Stimulated activated CD8-positive, alpha-beta memory T cell treated with anti-CD3 and anti-CD28 coated beads, Interleukin-2, amount 100 ng/mL, for 48 hours (primary cell): ENCODE measurements at regions not wholly inside any gene's neighbourhood (a gene's known extent, or its start where the extent isn't known, plus 50 kb on each side); places are given as distances from the start of the nearest gene placed in this dataset.
"Not testable (repeated sequence)": the region's sequence is repeated elsewhere in the genome, so short reads cannot be mapped to it uniquely, and the experiment has no call there.

Experiments
- DNase-seq, 2 donors: peaks; one replicate each; pipeline ENCODE4 v3.0.0-alpha.2; 2020; ENCODE audit warnings: low read depth in 2 of 2

DNA sequence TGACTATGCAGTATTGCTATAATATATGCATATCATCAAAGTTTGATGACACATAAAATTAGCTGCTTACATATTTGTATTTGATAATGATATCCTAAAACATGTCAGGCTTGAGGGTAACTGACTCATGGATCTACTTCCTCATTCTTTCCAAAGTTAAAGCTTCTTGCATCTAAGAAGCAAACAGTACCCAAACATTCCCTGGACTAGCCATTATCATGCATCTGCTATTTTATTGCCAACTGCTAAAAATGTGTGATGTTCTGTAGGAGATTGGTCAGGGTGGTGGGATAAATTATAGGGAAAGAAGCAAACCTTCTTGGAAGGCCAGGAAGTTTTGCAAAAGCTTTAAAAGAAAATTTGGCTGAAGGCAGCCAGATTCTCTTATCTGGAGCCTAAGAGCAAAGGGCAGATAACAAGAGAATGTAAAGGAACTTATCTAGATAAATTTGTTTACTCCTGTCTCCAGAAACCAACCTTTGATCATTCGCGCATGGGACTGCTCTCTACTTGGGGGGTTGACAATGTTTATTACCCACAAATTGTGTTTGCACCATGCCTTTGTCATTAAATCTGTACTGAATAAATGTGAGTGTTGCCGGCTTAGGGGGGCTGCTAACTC, 604.1 kb upstream of the TLE4 start:
- no peak for DNase-seq

DNA sequence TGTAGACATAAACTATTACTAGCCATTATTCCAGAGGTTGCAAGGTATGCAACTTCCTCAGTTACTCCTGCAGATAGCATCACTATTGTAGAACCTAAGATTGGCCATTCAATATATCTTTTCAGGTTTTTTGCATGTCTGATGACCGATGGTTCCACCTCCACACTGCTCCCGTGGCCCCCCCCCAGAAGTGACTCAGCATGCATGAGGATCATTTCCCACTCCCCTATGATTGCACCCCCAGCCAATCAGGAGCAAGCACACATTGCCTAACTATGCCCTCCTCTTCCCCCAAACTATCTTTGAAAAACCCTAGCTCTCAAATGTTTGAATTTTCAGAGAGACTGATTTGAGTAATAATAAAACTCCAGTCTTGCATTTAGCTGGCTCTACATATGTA, 601.4 kb upstream of the TLE4 start:
- DNase-seq, result no peak

DNA sequence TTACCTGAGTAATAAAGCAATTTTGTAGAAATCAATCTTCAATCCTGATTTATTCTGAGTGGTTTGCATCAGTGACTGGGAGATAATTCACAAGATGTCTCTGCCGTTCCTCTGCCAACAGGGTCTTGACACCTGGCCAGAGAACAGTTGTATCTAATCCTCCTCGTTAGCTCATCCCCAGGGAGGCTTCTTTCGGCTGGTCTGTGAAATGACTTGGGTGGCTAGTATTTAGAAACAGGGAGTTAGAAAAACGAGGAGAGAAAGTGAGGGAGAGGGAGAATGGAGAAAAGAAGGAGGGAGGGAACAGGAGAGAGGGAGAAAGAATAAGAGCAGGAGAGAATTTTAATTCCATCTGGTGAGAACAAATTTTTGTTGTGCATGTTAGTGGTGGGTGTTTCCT, 600.2 kb upstream of the TLE4 start:
- DNase-seq, result no peak

DNA sequence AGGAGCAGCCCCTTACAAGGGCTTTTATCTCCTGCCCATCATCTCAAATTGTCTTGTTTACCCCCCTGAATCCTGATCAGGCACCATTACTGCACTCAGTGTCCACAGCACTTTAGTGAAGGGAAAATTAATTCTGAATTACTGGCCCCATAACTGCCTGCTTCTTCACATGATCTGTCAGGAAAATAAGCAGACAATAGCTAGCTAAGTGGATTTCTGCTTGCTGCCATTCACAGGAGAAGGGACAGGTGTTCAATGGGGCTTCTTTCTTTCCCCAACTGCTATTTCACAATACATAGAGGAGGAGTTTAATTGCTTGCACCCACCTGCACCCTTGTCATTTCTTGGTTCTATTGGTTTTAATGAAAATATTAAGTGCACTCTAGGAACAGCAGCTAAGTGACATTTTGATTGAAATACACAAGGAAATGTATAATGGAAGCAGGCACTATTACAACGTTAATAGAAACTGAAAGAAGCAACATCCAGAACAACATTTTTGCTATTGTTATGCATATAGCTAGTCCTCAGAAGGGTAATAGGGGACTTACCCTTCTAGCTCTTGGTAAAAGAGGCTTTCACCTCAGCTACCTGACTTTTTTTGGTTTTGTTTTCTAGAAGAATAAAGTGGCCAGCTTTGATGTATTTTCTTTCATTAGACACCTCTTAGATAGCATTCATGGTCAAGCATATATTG, 599.3 kb upstream of the TLE4 start:
- DNase-seq, result no peak

DNA sequence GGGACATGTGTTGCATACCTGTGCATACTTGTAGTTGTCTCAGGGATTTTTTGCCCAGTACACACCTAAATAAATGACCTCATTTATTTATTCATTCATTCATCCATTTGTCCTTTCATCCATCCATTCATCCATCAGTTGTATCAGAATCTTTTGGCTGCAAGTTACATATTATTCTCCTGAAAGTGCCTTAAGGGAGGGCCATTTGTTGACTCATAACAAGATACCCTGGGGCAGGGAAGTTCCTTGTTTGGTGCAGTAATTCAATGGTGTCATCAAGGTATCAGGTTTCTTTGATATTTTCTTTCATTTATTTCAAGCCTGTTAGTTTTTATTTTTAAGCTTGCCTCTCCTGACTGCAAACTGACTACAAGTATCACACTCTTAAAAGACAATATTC, 597.9 kb upstream of the TLE4 start:
- DNase-seq, result no peak

DNA sequence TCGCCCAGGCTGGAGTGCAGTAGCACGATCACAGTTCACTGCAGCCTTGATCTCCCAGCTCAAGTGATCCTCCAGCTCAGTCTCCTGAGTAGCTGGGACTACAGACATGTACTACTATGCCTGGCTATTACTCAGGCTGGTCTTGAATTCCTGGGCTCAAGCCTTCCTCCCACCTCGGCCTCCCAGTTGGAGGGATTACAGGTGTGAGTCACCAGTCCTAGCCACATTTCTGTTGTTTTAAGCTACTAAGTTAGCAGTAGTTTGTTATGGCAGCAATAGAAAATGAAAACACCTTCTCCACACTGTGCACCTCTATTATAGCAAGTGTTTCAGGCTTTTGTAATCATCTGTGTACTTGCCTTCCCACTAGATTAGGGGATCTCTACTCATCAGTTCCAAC, 588.9 kb upstream of the TLE4 start:
- no peak for DNase-seq

DNA sequence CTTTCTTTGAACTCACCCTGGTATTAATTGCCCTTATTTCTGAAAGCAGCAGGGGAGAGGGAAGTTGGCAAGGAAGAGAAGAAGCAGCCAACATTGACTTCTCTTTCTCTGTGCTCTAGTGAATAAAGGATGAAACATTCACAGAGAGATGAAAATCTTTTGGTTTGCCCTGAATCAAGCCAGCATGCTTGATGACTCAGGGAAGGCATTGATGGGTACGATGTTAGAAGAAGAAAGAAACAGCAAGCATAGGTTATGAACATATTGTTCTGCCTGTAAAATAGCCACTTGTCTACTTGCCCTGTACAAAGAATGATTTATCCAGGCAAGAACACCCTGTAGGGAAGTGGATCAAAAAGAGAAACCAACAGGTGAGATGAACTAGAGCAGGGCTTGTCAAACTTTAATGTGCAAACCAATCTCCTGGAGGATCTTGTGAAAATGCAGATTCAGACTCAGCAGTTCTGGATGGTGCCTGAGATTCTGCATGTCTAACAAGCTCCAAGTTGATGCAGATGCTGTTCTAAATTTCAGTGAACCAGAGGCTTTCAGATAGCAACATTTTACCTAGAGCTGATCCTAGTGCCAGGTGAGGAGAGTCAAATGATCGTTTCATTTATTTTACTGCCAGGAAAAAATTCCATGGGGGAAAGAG, 586.6 kb upstream of the TLE4 start:
- DNase-seq, result no peak

DNA sequence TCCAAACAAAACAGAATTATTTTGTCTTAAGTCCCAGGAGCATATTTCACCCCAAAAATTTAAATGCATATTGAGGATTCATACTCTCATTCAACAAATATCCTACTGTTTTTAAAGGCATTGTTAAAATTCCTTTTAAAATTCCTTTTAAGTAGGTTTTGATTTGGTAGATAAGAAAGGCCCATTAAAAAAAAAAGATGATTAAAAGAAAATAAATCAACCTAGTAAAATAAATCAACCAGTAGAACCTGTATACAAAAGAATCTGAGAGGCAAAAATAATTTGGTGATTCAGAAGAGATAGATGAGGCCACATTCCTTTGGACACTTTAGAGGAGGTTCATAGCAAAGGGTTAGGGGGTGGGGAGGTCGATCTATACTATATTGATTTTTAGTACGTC, 585.3 kb upstream of the TLE4 start:
- no peak for DNase-seq

DNA sequence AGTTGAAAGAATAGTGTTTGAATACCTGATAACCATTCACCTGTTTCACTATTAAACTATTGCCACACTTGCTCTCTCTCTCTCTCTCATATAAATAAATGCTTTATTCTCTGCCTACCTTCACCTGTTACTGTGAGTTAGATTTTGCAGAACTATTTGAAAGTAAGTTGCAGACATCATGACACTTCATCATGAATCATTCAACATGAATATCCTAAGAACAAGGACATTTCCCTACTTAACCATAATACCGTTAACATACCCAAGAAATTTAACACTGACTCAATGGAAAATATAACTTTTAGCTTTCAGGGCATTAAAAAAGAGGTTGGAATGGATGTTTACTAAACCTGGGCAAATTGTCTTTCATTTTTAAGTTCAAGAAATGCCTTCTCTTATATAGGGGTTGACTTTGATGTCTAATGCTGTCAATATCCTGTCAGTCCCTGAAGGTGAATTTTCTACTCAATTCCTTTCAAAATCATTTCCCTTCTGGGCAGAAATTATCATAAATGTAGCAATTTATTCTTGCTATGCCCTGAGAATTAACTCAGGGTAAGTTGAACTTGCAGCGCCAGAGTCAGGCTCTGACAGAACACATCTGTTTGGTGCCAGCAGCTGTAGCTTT, 582.6 kb upstream of the TLE4 start:
- no peak for DNase-seq

DNA sequence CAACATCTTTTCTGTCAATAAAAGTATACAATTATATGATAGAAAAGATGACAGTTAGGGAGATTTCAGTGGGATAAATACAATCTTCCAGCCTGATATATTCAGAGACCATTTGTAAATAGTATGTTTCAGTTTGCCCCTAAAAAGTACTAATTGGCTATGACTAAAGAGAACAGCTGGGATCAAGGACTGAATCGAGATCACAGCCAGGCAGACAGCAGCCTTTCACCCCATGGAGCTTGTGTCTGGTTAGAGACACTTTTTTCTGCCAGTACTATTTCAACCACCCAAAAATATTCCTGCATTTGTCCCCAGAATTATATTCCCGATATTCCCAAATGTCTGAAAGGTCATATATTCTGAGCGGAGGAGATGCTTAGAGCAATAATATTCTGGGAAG, 577.3 kb upstream of the TLE4 start:
- DNase-seq, result no peak

DNA sequence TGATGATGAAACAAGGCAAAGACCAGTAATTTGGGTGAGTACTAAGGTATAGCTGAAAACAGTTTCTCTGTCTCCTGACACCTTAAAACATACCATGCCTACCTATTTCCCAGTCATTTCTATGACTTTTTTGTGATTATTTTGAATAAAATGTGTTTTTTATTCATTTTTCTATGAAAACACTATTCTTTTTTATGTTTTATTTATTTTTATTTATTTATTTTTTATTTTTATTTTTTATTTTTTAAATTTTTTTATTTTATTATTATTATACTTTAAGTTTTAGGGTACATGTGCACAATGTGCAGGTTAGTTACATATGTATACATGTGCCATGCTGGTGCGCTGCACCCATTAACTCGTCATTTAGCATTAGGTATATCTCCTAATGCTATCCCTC, 576.8 kb upstream of the TLE4 start:
- not testable (repeated sequence) for DNase-seq

DNA sequence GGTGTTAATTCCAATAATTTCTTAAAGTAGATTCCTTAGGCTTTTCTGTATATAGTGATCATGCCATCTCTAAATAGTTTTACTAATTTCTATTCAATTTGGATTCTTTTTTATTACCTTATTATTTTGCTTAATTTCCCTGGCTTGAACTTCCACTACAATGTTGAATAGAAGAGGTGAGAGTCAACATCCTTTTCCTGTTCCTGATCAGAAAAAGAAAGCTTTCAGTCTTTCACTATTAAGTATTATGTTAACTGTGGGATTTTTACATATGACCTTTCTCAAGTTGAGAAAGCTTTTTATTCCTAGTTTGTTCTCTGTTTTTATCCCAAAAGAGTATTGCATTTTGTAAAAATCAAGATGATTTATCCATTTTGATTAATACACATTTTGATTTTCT, 574.5 kb upstream of the TLE4 start:
- DNase-seq, result no peak

DNA sequence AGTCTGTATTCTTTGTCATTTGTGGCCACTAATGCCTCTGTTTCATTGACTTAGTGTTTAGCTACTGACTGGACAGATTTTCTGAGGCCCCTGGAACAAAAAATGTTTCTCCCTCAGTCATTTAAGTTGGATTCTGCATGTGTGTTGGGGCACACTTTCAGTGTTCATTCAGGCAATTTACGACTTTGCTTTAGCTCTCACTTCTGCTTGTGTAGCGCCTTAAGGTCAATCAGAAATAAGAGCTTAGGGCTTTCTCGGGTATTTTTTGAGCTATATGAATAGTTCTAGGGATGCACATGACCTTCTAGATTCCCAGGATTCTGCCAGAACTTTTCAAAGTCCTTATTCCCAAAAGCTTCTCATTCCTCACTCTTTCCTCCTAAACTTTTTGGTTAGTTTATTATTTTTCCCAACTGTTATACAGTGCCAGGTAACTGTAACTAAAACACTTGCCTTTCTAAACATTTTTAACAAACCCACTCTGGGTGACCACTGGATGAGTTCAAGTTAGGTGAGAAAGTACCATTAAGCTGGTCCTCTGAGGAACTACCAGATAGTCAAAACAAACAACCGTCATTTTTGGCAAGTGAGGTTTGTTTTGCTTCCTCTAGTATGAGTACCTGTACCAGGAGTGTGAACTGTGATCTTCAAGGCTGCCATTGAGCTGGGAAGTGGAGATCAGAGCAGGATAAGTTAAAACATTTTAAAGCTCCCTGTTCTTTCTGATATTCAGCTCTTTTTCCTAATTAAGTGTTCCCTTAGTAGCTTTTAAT, 571.3 kb upstream of the TLE4 start:
- DNase-seq, result no peak

DNA sequence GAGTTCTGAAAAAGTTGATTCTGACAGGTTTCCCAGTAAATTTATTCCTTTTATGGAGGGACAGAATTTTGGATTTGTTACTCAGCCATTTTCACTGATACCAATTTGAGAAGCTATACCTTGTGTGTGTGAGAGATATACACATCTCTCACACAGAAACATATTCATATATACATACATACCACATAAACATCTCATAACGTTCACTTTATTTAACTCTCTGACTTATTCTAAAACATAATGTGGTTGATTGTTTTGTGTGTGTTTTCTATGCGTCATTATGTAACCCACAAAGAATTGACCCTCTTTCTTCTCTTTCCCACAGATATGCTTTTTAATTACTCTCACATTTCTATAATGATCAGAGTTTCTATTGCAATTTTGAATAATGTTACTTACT, 570.8 kb upstream of the TLE4 start:
- DNase-seq, result no peak

DNA sequence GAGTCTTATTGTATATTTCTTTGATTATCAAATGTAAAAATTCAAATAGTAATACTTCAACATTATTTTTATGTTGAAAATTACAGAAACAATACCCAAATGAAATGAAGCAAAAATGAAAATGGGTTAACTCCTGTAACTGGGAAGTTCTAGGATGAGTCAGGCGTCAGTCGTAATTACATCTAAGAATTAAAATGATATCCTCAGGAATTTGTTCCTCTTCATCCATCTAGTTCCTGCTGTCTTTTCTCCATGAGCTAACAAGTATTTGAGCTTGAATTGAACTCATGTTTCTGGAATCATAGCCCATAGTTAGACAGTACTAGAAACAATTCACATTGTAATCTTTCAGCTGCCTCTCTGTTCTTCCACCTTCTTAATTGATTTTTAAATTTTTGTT, 568.3 kb upstream of the TLE4 start:
- no peak for DNase-seq

DNA sequence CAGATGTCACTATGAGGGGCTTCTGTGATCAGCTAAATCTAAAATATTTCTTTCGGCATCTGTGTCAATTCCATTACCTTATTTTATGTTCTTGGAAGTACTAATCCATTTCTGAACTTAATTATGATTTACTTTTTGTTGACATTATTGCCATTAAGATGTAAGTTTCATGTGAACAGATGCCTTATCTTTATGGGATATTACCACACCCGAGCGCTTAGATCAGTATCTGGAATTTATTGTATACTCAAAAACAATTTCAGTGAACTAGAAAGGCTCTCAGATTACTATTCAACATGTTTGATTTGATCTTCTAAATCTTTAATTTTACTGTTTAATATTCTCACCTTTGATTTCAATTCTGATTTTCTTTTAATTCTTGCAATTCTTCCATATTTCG, 567.7 kb upstream of the TLE4 start:
- no peak for DNase-seq

DNA sequence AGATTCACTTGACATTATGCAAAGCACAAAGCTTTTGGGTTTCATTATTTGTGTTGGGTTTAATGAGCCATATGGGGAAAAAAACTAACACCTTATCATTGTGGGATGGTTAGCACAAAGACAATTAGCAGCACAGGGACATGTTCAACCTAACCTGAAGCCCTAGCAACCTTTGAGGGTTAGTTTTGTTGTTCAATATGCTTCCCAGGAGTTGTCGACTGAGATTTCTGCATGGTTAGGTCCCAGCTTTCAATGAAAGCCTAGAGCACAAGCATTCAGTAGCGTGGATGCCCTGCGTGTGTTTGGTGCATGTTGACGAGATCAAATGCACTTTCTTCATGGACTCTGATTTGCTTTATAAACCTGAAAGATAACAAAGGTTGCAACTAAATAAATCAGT, 565.2 kb upstream of the TLE4 start:
- DNase-seq, result no peak

DNA sequence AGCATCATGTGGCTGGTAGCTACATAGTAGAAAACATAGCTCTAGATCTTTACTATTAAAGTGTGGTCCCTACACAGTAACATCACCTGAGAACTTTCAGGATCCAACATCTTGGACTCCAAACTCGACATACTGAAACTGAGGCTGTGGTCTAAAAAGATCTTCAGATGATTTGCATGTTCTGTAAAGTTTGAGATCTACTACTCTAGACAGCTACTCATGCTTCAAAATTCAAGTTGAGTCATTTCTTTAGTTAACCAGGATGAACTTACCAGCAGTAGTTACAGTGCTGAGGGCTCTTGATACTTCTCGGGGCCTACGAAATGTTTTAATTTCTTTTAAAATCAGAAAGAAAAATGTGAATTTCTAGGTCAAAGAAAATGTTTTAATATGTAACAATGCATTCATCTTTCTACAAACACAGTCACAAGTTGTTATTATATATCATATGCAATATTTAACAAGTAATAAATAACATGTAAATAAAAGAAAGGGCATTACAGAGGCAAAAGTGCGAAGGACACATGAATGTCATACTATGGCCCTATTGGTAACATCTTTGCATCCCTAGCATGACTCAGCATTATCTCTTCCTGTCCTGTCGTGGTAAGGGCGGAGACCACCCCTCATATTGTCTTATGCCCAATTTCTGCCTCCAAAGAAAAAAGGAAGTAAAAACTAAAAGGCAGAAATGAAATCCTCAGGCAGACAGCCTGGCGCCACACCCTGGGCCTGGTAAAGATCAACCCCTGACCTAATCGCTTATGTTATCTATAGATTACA, 563.9 kb upstream of the TLE4 start:
- no peak for DNase-seq

DNA sequence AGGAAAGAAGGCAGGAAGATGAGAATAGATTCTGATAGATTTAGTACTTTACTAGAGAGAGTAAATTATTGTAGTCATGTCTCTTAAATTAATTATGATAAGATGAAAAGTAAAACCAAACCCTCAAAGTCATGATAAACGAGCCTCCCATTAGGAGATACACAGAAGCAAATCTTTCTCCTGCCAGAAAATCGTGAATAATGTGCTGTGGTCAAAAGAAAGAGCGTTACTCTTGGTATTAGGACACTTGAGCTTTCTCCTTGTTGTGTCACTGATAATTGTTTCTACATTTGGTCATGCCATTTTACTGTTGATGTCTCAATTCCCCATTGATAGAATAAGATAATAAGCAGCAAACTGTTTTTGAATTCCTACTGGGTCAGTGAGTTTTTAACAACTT, 562.8 kb upstream of the TLE4 start:
- DNase-seq, result no peak

DNA sequence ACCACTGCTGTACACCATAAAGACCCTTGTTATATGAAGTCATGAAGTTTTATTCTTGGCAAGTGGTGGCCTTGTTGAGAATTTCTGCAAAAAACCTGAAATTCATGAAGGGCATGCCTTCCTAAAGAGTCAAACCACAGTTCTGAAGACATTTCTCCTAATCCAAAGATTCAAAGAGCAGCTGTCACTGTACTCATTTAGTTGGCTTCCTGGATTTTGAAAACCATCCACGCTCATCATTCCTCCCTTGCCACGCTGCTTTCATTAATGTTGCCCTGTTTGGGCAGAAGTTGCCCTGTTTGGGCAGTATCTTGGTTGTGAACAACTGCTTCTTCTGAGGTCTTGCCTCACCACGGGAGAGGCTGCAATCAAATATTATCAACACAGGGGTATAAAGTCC, 560.3 kb upstream of the TLE4 start:
- no peak for DNase-seq

DNA sequence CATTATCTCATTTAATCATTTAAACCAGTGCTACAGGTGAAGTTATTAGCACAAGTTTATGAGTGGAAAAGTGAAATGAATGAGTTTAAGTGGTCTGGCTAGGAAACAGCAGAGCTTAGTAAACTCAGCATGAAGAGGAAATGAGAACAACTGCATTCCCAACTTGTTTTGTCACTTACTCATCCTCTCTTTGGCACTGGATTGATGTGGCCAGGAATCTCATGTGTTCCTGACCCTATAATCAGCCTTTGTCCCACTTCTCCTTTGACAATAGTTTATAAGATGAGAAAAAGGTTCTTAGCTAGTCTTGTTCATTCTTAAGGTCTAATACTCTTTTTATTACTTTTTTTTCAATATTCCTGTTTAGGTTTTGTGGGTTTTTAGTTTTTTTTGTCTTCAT, 559.2 kb upstream of the TLE4 start:
- no peak for DNase-seq
